ENCODE measurements at regions not wholly inside any gene's neighbourhood (a gene's known extent, or its start where the extent isn't known, plus 50 kb on each side); places are given as distances from the start of the nearest gene placed in this dataset.

- TF ChIP-seq CTCF (IDR thresholded peaks at IDR 0.05): no peak
- TF ChIP-seq POLR2A (IDR thresholded peaks at IDR 0.05): no peak
Measured at GRCh38 chr4:57766341-57766740, 656.2 kb upstream of the IGFBP7 start.
